Lung (tissue), 11 donors: ENCODE measurements at regions not wholly inside any gene's neighbourhood (a gene's known extent, or its start where the extent isn't known, plus 50 kb on each side); places are given as distances from the start of the nearest gene placed in this dataset.

Experiments used
- ATAC-seq: fragments of 200-7000 bp; cut with Tn5 transposase; one replicate; pipeline ENCODE4 v1.9.1; 2020; ENCODE audit warnings: moderate number of reproducible peaks; ENCODE audit not compliant: insufficient read depth, low FRiP score
- DNase-seq, 3 donors: peaks; one replicate each; pipeline ENCODE4 v3.0.0-alpha.2; 2013 to 2017
- H3K27ac ChIP-seq, 2 donors: one replicate each; pipeline ENCODE4 v1.5.1; 2013; ENCODE audit warnings: mild to moderate bottlenecking in 2 of 2, moderate library complexity in 2 of 2, control low read depth in 1 of 2, inconsistent platforms in 1 of 2, low read depth in 1 of 2, low read length in 1 of 2
- H3K27me3 ChIP-seq, 3 donors: one replicate each; pipeline ENCODE4 v1.5.1; 2013; ENCODE audit warnings: low read length in 2 of 3; ENCODE audit not compliant: control insufficient read depth in 3 of 3, insufficient read depth in 3 of 3
- H3K36me3 ChIP-seq, 4 donors: one replicate each; pipeline ENCODE4 v1.5.1; 2013; ENCODE audit warnings: low read length in 4 of 4, mild to moderate bottlenecking in 1 of 4, moderate library complexity in 1 of 4; ENCODE audit not compliant: control insufficient read depth in 4 of 4, insufficient read depth in 4 of 4
- H3K4me1 ChIP-seq, 5 donors: one replicate each; pipeline ENCODE4 v1.5.1; 2013; ENCODE audit warnings: low read length in 5 of 5, mild to moderate bottlenecking in 2 of 5, moderate library complexity in 1 of 5; ENCODE audit not compliant: control insufficient read depth in 5 of 5, insufficient read depth in 5 of 5
- H3K4me3 ChIP-seq: one replicate; pipeline ENCODE4 v1.5.1; 2013; ENCODE audit warnings: mild to moderate bottlenecking, control low read depth, moderate library complexity
- H3K9ac ChIP-seq, 2 donors: one replicate each; pipeline ENCODE4 v1.5.1; 2013; ENCODE audit warnings: low read length in 2 of 2, control low read depth in 1 of 2; ENCODE audit not compliant: insufficient read depth in 1 of 2
- H3K9me3 ChIP-seq, 4 donors: one replicate each; pipeline ENCODE4 v1.5.1; 2013; ENCODE audit warnings: low read length in 3 of 4, mild to moderate bottlenecking in 1 of 4, moderate library complexity in 1 of 4; ENCODE audit not compliant: control insufficient read depth in 4 of 4, insufficient read depth in 3 of 4
- CTCF ChIP-seq: IDR thresholded peaks from 2 replicates; pipeline ENCODE4 v1.5.1; 2012; ENCODE audit warnings: mild to moderate bottlenecking; ENCODE audit errors: control extremely low read depth, extremely low read depth
- WGBS, 2 donors: extraction: QIAGEN DNeasy Blood & Tissue Kit; methylation state at CpG; one replicate each; pipeline ENCODE4 v1.1.7; 2013; 5-methylcytosine and 5-hydroxymethylcytosine counted together
- donor health status: control.
- donor health status: control.
- donor health status: Bipolar disorder and iron deficiency.
- donor health status: healthy.
- donor health status: DM: yes; HTN: yes; CAD: no.

DNA sequence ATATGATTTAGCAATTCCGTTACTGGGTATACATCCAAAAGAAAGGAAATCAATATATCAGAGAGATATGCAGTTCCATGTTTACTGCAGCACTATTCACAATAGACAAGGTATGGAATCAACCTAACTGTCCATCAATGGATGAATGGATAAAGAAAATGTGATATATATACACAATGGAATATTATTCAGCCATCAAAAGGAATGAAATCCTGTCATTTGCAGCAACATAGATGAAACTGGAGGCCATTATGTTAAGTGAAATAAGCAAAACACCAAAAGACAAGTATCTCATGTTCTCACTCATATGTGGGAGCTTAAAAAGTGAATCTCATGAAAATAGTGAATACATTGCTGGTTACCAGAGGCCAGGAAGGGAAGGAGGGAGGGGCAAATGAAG, 390.8 kb downstream of the ZFHX3 start:
- Histone ChIP-seq H3K9ac (no peak overlapping the region), H3K4me3 (no peak overlapping the region), H3K36me3 (no peaks in the 10 kb centered on the region), H3K4me1 (no peaks in the 10 kb centered on the region), H3K27me3 (no peaks in the 10 kb centered on the region), H3K27ac (no peak overlapping the region), H3K9me3 (peaks cover 0 to 2% (median 0%) of the 10 kb centered on the region in 4 donors)
- DNase-seq (no peak), ATAC-seq (no peak)
- WGBS, 2 donors = 98 to 100% methylated on average over 1 of the region's 1 CpG
- no peak for TF ChIP-seq CTCF

GRCh38 chr16:72654535-72654934, 393.4 kb downstream of the ZFHX3 start:
- Histone ChIP-seq H3K9ac (no peak overlapping the region), H3K4me1 (no peaks in the 10 kb centered on the region), H3K9me3 (peaks cover 0 to 2% (median 0%) of the 10 kb centered on the region in 4 donors), H3K36me3 (no peaks in the 10 kb centered on the region), H3K4me3 (no peak overlapping the region), H3K27me3 (no peaks in the 10 kb centered on the region), H3K27ac (no peak overlapping the region)
- DNase-seq = no peak
- no peak for ATAC-seq
- TF ChIP-seq CTCF = no peak

- TF ChIP-seq CTCF = no peak
- no peak overlapping the region for H3K9ac ChIP-seq
- no peaks in the 10 kb centered on the region for H3K36me3 ChIP-seq
- no peaks in the 10 kb centered on the region for H3K27me3 ChIP-seq
- peaks cover 0 to under 1% (median 0%) of the 10 kb centered on the region in 4 donors for H3K9me3 ChIP-seq
- no peak overlapping the region for H3K4me3 ChIP-seq
- H3K4me1 ChIP-seq = no peaks in the 10 kb centered on the region
- 91 to 95% methylated on average over 3 of the region's 3 CpGs for WGBS, 2 donors
- DNase-seq (no peak), ATAC-seq (no peak)
- no peak overlapping the region for H3K27ac ChIP-seq
Measured at GRCh38 chr16:72649254-72649944, 398.5 kb downstream of the ZFHX3 start.

- Histone ChIP-seq H3K4me3 (no peak overlapping the region), H3K4me1 (no peaks in the 10 kb centered on the region), H3K9me3 (peaks cover 0 to 3% (median under 1%) of the 10 kb centered on the region in 4 donors), H3K27ac (no peak overlapping the region), H3K27me3 (no peaks in the 10 kb centered on the region), H3K9ac (no peak overlapping the region), H3K36me3 (no peaks in the 10 kb centered on the region)
- no peak for TF ChIP-seq CTCF
- ATAC-seq (no peak), DNase-seq (peak in 1 of 3 donors; percentile 13)
- 84 to 92% methylated on average over 3 of the region's 3 CpGs for WGBS, 2 donors
Measured at GRCh38 chr16:72646615-72647014, 401.3 kb downstream of the ZFHX3 start.
